ENCODE measurements at regions not wholly inside any gene's neighbourhood (a gene's known extent, or its start where the extent isn't known, plus 50 kb on each side); places are given as distances from the start of the nearest gene placed in this dataset.

DNA sequence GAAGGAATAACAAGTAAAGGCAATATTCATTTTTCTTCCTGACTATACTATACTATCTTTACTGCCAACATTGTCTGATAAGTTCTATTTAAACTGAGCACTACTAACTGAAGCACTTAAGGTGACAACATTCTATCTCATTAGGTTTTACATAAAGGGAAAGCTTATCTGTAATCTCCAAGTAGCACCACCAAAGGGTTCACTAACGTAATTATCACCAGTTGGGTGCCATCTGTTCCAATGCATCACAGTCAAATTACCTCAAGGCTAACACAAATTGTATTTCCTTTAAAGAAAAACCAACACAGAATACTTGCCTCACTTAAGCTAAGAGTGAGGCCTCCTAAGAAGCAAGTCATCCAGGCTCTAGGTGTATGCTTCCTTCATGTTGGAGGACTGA, 453.8 kb downstream of the RAP2B start:
- TF ChIP-seq Cebpa-rat (IDR thresholded peaks at IDR 0.05): no peak
- H3K27ac ChIP-seq: 0 out of 22 replicates have a peak overlapping the region, but pooled peaks of 1 of the 11 experiments have one; percentile 10

DNA sequence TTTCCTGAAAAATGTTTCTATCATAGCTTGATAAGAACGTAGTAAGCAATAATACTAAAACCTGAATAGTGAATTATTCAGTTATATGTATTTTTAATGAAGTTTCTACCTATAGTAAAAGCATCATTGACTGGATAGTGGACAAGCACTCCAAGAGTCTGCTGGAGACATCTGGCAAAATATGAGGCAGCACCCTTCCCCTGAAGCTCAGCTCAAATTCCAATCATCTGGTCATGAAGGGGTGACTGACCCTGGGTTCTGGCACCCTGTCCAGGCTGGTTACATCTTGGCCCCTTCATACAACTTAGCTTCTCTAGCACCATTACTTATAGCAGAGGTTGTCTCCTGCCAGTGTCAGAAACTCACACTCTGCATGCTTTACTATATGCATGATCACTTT, 455.4 kb downstream of the RAP2B start:
- H3K9ac ChIP-seq: no peak overlapping the region
- peaks cover 0 to 11% (median 6%) of the 10 kb centered on the region in 11 experiments; a peak in 6 of 22 replicates for H3K9me3 ChIP-seq (replicated peaks in 1 of 11)
- no peaks in the 10 kb centered on the region for H3K27me3 ChIP-seq
- H3K4me1 ChIP-seq: peaks cover 10 to 40% (median 13%) of the 10 kb centered on the region in 10 experiments
- no peaks in the 10 kb centered on the region for H3K36me3 ChIP-seq
- TF ChIP-seq Cebpa-rat (IDR thresholded peaks at IDR 0.05): no peak
- no peak overlapping the region for H3K4me2 ChIP-seq
- no peak overlapping the region for H3K4me3 ChIP-seq
- H4K20me1 ChIP-seq: no peaks in the 10 kb centered on the region
- no peak overlapping the region for H3K27ac ChIP-seq

More for the DNA sequence above, 453.8 kb downstream of the RAP2B start:
- peaks cover 0 to 27% (median 2%) of the 10 kb centered on the region in 10 experiments; a peak in 10 of 20 replicates for H3K4me1 ChIP-seq
- no peak overlapping the region for H3K4me3 ChIP-seq
- peaks cover 0 to 8% (median 5%) of the 10 kb centered on the region in 11 experiments; a peak in 6 of 22 replicates for H3K9me3 ChIP-seq (replicated peaks in 1 of 11)
- no peaks in the 10 kb centered on the region for H3K27me3 ChIP-seq
- no peaks in the 10 kb centered on the region for H3K36me3 ChIP-seq
- no peak overlapping the region for H3K9ac ChIP-seq
- H3K4me2 ChIP-seq: no peak overlapping the region
- no peaks in the 10 kb centered on the region for H4K20me1 ChIP-seq

DNA sequence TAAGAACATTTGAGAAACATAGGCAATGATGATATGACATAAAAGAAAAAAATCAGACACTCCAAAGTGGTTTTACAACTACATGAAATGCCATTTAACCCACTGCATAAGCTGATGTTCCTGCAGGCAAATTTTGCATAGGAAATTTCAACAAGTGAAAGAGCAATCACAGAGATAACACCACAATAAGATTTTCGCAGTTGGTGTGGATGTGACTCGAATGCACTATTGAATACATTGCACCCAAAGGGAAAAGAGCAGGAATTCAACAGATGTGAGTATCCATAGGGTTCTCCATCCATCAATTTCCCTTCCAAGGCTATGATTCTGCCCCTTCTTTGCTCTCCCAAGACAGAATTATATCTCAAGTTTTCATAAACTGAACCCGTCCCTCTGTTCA, 456.1 kb downstream of the RAP2B start:
- H3K27me3 ChIP-seq: no peaks in the 10 kb centered on the region
- H3K4me1 ChIP-seq: peaks cover 11 to 42% (median 16%) of the 10 kb centered on the region in 10 experiments
- H3K4me2 ChIP-seq: no peak overlapping the region
- peaks cover 0 to 11% (median 6%) of the 10 kb centered on the region in 11 experiments; a peak in 6 of 22 replicates for H3K9me3 ChIP-seq (replicated peaks in 1 of 11)
- H3K4me3 ChIP-seq: no peak overlapping the region
- H3K36me3 ChIP-seq: no peaks in the 10 kb centered on the region
- no peak overlapping the region for H3K9ac ChIP-seq
- H4K20me1 ChIP-seq: no peaks in the 10 kb centered on the region
- no peak overlapping the region for H3K27ac ChIP-seq
- no peak for TF ChIP-seq Cebpa-rat (IDR thresholded peaks at IDR 0.05)

GRCh38 chr3:153619268-153619667, 457.2 kb downstream of the RAP2B start:
- H3K27me3 ChIP-seq: no peaks in the 10 kb centered on the region
- no peaks in the 10 kb centered on the region for H4K20me1 ChIP-seq
- no peak for TF ChIP-seq Cebpa-rat (IDR thresholded peaks at IDR 0.05)
- no peak overlapping the region for H3K4me3 ChIP-seq
- H3K9me3 ChIP-seq (replicated peaks in 1 of 11): peaks cover 0 to 11% (median 6%) of the 10 kb centered on the region in 11 experiments; a peak in 6 of 22 replicates
- peaks cover 17 to 43% (median 26%) of the 10 kb centered on the region in 10 experiments for H3K4me1 ChIP-seq
- no peaks in the 10 kb centered on the region for H3K36me3 ChIP-seq
- H3K4me2 ChIP-seq: no peak overlapping the region
- no peak overlapping the region for H3K9ac ChIP-seq
- no peak overlapping the region for H3K27ac ChIP-seq

GRCh38 chr3:153621953-153622352, 459.9 kb downstream of the RAP2B start:
- H3K36me3 ChIP-seq: no peaks in the 10 kb centered on the region
- H3K27me3 ChIP-seq: no peaks in the 10 kb centered on the region
- TF ChIP-seq Cebpa-rat (IDR thresholded peaks at IDR 0.05): no peak
- peaks cover 0 to 11% (median 6%) of the 10 kb centered on the region in 11 experiments; a peak in 6 of 22 replicates for H3K9me3 ChIP-seq (replicated peaks in 1 of 11)
- peak overlapping the region; percentile 45 to 74 (median 67) for H3K4me2 ChIP-seq
- no peaks in the 10 kb centered on the region for H4K20me1 ChIP-seq
- H3K27ac ChIP-seq: peak overlapping the region; percentile 8 to 74 (median 60); a peak in 19 of 22 replicates
- peak overlapping the region in 5 of 11 experiments; percentile 18 to 50 (median 29); a peak in 10 of 22 replicates for H3K9ac ChIP-seq
- peaks cover 17 to 45% (median 29%) of the 10 kb centered on the region in 10 experiments for H3K4me1 ChIP-seq
- H3K4me3 ChIP-seq: no peak overlapping the region

DNA sequence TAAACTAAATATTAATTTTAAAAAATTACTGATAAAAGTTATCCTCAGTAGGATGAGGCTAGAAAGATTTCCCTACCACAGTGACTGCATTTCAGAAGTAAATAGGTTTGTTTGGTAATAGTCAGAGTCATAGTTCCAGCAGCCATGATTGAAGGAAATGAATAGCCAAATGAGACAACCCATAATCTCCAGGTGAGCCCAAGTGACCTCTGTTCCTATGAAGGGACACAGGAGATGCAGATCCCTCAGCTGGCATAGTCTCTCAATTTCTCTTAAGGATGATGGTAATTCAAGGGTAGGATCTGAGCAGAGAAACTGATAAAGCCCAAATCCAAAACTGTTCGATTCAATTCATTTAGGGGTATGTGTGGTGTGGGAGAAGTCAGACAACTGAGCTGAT, 461.8 kb downstream of the RAP2B start:
- Histone ChIP-seq H3K27ac (peak overlapping the region in 2 of 11 experiments; percentile 11 to 34; a peak in 2 of 22 replicates), H3K4me3 (no peak overlapping the region), H3K36me3 (no peaks in the 10 kb centered on the region), H3K9ac (no peak overlapping the region), H3K27me3 (no peaks in the 10 kb centered on the region), H3K4me1 (peaks cover 22 to 62% (median 40%) of the 10 kb centered on the region in 10 experiments), H4K20me1 (no peaks in the 10 kb centered on the region), H3K9me3 (replicated peaks in 1 of 11) (peaks cover 0 to 11% (median 6%) of the 10 kb centered on the region in 11 experiments; a peak in 6 of 22 replicates), H3K4me2 (peak overlapping the region in 10 of 11 experiments; percentile 2 to 60 (median 30); a peak in 15 of 22 replicates)
- no peak for TF ChIP-seq Cebpa-rat (IDR thresholded peaks at IDR 0.05)

DNA sequence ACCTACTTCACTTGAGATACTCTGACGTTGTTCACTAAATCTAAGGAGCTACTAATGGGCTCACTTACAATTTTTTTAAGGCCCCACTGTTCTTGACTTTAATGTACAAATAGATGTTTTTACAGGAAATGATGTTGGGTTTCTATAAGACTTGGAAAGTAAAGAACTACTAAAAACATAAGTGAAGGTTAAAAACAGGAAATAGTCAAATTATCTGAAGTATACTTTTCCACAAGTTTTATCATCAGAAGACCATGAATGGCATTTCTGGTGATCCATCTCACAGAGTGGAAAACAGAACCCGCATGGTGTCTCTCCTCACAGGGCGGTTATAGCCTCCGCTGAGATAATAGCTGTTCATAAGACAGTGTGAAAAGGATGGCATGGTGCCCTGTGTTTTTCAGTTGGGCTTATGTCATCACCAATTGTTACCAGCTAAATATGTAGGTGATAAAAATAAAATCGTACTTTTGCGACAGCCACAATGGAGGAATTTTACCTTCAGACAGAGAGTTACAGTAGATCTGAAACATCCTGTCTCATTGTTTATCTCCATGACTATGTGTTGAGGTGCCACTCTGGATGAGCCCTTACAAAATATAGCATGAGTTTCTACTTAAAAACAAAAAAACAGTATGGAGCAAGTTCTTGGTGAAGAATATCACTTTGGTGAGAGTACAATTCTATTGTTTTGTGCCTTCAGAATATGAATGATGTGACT, 462.4 kb downstream of the RAP2B start:
- Histone ChIP-seq H3K4me1 (peaks cover 23 to 67% (median 43%) of the 10 kb centered on the region in 10 experiments), H3K9ac (no peak overlapping the region), H3K9me3 (replicated peaks in 1 of 11) (peaks cover 0 to 11% (median 6%) of the 10 kb centered on the region in 11 experiments; a peak in 6 of 22 replicates), H3K36me3 (no peaks in the 10 kb centered on the region), H3K4me2 (peak overlapping the region in 10 of 11 experiments; percentile 2 to 60 (median 30); a peak in 16 of 22 replicates), H3K27me3 (no peaks in the 10 kb centered on the region), H3K4me3 (no peak overlapping the region), H4K20me1 (no peaks in the 10 kb centered on the region), H3K27ac (peak overlapping the region in 2 of 11 experiments; percentile 18 to 34; a peak in 2 of 22 replicates)
- TF ChIP-seq Cebpa-rat (IDR thresholded peaks at IDR 0.05): no peak

DNA sequence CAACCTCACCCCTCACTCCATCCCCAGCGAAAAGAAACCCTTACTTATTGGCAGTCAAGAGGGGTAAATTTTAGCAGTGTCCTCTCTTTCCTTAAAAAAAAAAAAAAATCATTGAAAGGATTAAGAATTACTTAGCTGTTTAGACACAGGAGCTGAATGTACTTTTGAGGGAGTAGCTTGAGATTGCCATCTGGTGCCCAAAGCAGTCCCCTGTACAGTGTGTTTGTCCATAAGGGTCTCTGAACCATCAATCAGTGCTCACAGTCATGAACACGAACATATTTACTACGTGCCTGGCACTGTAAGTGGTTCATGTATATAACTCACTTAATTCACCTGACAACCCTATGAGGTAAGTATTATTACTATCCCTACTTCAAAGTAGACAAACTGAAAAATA, 463.5 kb downstream of the RAP2B start:
- TF ChIP-seq Cebpa-rat (IDR thresholded peaks at IDR 0.05): no peak

GRCh38 chr3:153626158-153626557, 464.1 kb downstream of the RAP2B start:
- TF ChIP-seq Cebpa-rat (IDR thresholded peaks at IDR 0.05): no peak
- H3K9ac ChIP-seq: no peak overlapping the region
- peak overlapping the region in 2 of 11 experiments; percentile 68; a peak in 3 of 22 replicates for H3K4me2 ChIP-seq
- peaks cover 23 to 68% (median 43%) of the 10 kb centered on the region in 10 experiments for H3K4me1 ChIP-seq
- H3K36me3 ChIP-seq: no peaks in the 10 kb centered on the region
- H3K27me3 ChIP-seq: no peaks in the 10 kb centered on the region
- H4K20me1 ChIP-seq: no peaks in the 10 kb centered on the region
- 0 out of 22 replicates have a peak, but pooled peaks cover 0 to under 1% (median 0%) of the 10 kb centered on the region in 11 experiments for H3K9me3 ChIP-seq (replicated peaks in 1 of 11)
- H3K27ac ChIP-seq: no peak overlapping the region
- no peak overlapping the region for H3K4me3 ChIP-seq

More for the DNA sequence above, 463.5 kb downstream of the RAP2B start:
- no peak overlapping the region for H3K4me3 ChIP-seq
- peaks cover 23 to 68% (median 43%) of the 10 kb centered on the region in 10 experiments for H3K4me1 ChIP-seq
- H4K20me1 ChIP-seq: no peaks in the 10 kb centered on the region
- H3K4me2 ChIP-seq: no peak overlapping the region
- H3K27me3 ChIP-seq: no peaks in the 10 kb centered on the region
- H3K36me3 ChIP-seq: no peaks in the 10 kb centered on the region
- H3K9ac ChIP-seq: no peak overlapping the region
- H3K9me3 ChIP-seq (replicated peaks in 1 of 11): peaks cover 0 to 7% (median 4%) of the 10 kb centered on the region in 11 experiments; a peak in 6 of 22 replicates
- no peak overlapping the region for H3K27ac ChIP-seq

Measured in BLaER1 treated with 17β-estradiol and CSF1 and Interleukin-3, amounts not matched to agents 10 nM and 100 nM (cell line).